COLO668 (cell line): ENCODE measurements at regions not wholly inside any gene's neighbourhood (a gene's known extent, or its start where the extent isn't known, plus 50 kb on each side); places are given as distances from the start of the nearest gene placed in this dataset.
"Not testable (repeated sequence)": the region's sequence is repeated elsewhere in the genome, so short reads cannot be mapped to it uniquely, and the experiment has no call there.

Source experiments
- DNase-seq: peaks from one replicate; lab custom pipeline; 2025; ENCODE audit not compliant: unreplicated experiment; lab: John Stamatoyannopoulos, UW

DNA sequence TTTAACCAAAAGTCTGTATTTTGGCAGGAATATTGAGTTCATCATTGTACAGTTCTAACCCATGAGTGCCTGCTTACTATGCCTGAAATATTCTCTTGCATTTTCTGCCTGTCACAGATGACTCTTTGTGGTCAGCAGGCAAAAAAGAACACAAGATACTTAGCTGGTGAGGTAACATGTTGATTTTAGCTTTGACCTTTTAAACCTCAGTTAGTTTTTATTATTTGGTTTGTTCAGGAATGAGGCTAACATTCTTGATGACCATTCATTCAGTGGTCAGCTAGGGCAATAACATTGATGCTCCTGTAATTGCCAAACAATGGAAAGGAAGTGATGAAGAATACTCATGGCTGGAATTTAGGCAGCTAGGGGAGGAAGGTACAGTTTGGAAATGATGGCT lies 491.2 kb downstream of the PIK3C3 start:
- DNase-seq: no peak

DNA sequence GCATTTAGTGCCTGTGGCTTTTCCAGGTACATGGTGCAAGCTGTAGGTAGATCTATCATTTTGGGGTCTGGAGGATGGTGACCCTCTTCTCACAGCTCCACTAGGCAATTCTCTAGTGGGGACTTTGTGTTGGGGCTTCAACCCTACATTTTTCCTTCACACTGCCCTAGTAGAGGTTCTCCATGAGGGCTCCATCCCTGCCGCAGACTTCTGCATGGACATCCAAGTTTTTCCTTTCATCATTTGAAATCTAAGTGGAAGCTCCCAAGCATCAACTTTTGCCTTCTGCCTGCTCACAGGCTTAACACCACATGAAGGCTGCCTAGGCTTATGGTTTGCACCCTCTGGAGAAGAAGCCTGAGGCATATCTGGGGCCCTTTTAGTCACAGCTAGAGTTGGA lies 492.7 kb downstream of the PIK3C3 start:
- no peak for DNase-seq

DNA sequence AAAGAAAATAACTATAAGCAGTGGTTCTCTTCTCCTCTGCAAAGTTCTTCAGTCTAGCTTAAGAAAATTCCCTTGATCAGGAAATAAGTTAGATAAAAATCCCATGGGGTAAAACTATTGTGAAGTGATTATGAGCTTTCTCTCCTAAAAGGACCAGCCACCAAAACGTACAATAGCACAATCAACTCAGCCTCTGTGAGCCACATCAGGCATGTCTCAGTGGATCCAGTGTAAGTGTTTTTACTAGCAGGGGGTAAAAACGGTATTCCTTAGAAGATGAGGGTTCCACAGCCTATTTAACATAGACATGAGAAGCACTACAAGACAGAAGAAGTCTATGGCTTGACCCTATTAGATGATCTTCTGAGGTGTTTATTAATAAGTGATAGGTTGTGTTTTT lies 503.2 kb downstream of the PIK3C3 start:
- no peak for DNase-seq

DNA sequence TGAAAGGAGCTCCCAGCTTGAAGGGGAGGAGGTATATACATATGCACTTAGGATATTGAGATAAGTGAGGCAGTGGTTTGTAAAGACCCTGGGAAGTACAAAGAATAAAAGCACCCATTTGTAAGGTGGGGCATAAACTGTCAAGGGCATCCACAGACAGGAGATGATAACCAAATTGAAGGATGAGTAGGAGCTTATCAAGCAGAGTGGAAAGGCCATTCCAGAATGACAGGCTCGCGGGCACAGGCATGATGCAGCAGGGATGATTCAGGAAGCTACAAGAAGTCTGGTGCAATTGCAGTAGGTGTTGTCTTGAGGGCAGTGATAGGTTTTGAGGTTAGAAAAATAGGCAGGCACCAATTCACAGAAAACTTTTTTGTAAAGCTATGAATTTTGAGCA lies 504.8 kb downstream of the PIK3C3 start:
- DNase-seq: no peak

DNA sequence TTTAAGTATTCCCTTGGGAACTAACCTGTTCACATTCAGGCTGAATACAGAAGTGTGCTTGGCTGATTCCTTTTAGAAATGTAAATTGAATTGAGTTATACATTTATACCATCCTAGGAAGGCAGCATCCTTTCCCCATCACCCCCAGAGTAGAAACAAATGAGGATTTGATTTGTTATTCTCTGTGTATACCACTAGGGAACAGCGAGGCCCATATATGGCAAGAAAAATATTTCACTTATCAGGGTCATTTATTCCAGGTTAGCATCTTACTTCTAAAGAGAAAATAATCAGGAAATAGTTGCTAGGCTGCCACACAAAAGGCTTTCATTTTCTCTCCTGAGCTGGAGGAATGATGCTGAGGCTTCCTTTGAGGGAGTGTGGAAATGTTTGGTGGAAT lies 516.9 kb downstream of the PIK3C3 start:
- no peak for DNase-seq

DNA sequence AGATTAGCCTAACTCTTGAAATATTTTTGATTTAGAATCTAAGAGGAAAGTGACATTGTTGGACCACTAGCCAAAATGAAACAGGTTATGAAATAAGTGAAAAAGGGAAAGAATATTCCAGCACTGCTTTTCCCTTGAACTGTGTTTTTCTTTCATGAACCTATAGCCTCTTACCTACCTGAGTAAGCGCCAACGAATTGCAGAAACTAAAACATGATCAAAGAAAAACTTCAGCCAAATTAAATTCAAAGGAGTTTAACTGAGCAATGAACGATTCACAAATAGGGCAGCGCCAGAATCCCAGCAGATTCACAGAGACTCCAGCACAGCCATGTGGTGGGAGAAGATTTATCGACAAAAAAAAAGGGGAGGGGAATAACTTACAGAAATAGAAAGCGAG lies 518.6 kb downstream of the PIK3C3 start:
- no peak for DNase-seq

DNA sequence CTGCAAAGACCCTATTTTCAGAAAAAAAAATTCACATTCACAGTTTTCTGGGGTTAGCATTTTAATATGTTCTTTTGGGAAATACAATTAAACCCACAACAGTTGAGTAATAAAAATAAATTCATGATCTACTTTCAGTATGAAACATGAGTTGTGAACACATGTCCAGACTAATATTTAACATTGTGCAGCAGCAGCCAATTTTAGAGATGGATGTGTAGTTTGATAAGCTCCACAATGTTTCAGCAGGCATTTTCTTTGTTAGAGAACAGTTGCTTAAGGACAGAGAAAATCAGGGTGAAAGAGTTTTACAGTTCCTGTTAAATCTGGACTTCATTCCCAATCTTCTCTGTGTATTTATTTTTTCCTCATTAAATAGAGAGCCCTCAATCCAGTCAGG lies 519.5 kb downstream of the PIK3C3 start:
- DNase-seq: no peak

DNA sequence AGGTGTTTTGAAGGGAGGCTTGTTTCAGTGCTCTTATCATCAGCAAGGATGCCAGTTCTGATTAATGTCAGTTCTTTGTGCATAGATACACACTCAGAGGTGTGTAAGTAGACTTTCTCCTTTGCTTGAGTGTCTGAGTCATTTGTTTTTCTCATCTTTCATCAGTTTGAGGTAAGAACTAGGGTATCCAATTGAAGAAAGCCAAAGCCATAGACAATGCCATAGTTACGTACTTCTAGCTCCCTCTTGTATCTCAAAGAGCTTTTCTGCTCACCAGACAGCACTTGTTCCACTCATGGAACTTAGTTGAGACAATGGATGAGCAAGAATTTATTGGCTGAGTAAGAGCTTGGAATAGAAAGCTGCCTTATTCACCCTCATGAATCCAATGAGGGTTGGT lies 520.1 kb downstream of the PIK3C3 start:
- DNase-seq: no peak

DNA sequence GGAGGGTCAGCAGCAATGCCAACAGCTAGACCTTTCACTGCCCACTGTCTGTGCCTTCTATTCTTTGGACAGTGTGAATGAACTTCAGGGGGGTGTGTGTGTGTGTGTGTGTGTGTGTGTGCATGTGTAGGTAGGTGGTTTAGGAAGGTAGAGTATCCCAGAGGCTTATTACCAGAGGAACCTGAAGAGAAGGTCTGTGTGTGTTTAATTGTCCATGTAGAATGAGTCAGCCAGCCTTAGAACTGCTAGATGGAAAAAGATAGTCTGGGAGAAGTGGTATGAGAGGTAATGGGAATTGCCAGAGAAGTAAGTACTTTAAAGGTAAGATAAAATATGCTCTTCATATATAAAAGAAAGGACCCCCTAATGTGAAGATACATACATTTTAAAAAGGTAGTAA lies 522.2 kb downstream of the PIK3C3 start:
- DNase-seq: no peak

DNA sequence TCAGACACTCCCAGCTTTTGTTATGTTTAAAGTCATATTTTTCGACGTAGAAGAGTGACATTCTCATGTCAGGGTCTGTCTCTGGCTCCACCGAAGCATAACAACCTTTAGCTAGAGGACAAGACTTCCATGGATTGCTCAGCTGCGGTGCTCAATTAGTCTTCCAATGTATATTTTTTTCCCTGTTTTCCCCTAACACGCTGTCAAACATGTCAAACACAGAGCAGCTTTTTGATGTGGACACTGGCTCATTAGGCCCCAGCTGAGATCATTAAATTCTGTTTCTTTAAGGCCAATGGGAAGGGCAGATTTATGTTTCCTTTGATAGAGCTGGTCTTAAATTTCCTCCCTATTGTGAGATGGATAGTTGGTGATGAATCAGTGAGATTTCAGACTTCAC lies 525.4 kb downstream of the PIK3C3 start:
- no peak for DNase-seq

DNA sequence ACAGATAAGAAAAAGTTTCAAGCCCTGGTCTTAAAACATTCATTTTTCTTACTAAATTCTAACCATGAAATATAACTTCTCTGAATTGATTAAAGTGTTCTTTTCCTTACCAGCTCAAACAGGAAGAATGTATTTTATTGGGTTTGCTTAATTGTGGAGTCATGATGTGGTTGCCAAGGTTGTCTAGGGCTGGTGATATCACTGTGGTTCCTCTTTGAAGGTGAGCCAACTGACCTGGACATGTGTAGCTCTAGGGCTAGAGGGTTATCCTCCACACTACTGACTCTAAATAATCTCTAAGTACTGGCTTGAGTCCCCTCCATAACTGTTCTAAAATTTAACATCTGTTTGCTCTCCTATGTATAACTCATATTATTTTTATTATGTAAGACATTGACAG lies 529.6 kb downstream of the PIK3C3 start:
- no peak for DNase-seq

DNA sequence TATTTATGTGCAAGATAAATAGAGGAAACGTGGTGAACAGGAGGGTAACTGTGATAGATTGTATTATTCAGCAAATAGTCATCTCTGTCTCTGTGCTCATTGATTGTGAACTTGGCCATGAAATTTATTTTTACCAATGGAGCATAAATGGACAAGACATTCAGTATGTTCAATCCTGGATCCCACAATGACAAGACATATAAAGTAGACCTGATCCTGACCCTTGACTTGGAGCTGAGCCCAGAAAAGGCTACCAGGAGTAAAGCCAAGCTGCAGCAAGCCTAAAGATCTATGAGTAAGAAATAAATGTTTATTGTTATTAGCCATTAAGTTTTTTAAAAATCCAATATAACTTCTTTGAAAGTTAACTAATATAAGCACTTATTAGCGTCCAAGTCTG lies 531.2 kb downstream of the PIK3C3 start:
- no peak for DNase-seq

DNA sequence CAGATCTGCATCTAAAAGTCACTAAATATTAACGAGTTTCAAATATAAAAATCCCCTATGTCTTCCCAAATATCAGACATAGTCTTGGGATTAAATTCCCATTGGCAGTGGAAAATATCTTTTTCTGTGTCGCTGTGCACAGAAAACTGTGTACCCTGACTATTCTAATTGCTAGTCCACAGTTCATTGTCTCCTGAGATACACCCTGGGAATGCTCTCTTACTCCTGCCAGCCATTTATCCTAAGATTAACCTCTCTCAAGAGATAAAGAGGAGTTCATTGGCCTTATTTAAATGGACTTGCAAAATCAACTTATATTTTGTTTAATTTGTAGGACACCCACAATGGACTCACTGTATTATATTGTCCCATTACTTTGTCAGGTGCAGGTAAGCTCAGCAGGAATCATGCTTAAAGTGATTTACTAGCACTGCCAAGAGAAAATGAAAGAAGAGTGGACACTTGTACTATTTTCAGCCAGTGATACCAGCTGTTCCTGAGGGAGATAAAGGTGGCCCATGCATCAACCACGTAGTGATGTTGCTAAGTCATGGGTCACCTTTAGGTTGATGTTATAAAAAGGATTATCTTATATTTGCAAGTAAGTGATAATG lies 553.8 kb downstream of the PIK3C3 start:
- DNase-seq: peak; percentile 18

DNA sequence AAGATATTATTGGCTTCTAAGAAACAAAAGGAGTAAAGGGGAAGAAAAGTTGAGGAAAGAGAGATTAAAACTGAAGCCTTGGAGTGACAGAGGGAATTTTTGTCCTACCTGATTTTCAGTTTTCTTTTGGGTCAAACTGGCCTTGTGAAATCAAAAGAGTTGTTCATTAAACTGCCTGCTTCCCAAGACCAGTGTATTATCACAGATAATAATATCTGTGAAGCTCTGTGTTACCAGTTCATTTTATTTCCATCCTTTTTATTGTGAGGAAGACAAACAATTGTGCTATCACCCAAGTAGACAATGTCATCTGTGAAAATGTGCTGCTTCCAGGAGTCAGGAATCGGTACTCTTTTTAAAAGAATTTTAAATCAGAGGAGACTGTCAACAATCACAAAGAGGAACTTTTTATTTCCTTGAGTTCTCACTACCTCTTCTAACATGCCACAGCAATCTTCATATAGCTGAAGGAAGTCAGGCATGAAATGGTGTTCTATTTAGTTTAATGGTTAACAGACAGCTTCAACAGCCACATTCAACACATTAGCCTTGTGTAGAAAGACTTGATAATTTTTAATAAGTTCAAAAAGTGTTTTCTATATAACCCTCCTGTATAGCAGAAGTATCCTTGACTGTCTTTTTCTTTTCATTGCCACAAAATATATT lies 554.8 kb downstream of the PIK3C3 start:
- DNase-seq: no peak

DNA sequence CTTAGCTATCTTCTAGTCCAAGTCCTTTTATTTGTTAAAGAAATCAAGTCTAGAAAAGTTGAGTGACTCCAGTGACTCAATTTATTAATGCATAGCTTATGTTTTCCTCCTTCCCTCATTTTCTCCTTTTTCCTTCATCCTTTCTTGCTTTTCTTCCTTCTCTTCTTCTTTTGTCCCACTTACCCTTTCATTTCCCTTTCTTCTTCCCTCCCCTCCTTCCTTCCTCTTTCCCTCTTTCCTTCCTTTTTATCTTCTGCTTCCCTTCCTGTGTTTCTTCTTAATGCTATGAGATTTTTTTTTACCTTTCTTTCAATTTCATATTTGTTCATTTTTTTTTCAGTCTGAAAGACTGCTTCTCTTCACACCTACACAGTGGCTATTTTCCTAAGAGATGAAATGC lies 555.5 kb downstream of the PIK3C3 start:
- no peak for DNase-seq

DNA sequence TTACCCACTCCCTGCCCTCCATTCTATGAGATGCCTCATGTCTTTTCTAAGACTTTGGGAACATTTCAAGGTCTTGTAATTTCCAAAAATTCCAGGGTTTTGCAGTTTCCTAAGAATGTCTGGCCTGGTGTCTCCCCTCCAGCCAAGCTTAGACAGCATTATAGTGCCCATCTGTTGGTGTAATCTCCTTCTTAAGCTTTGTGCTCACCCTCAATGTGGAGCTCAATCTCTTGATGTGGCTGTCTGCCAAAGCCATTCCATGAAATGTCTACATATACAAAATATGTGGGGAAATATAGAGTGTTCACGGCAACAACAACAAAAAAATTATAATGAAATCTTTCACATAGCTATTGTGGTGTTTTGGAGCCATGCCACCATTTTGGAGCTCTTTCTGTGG lies 558.4 kb downstream of the PIK3C3 start:
- DNase-seq: no peak

DNA sequence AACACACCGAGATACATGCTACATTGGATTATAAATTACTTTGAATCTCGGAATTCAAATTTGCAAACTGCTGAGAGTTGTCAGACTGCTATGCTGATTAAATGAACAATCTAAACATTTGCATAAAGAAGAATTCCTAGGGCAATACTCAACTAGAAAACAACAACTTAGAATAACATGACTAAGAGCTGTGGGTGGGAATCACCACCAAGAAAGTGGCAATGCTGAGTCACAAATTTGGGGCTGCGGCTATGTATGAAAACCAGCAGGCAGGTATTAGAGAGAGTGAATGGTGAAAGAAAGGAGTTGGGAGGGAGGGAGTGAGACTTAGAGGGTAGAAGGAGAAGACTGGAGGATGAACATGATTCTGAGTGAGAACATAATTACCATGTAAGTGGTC lies 559.5 kb downstream of the PIK3C3 start:
- DNase-seq: no peak

DNA sequence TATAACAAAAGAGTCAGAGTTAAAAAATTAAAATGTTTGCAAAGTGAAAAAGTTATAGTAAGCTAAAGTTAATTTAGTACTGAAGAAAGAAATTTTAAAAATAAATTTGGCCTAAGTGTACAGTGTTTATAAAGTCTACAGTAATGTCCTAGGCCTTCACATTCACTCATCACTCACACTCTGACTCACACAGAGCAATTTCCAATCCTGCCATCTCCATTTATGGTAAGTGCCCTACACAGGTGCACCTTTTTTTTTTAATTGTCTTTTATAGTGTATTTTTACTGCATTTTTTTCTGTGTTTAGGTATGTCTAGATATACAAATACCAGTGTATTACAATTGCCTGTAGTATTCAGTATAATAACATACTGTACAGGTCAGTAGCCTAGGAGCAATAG lies 562.9 kb downstream of the PIK3C3 start:
- no peak for DNase-seq

DNA sequence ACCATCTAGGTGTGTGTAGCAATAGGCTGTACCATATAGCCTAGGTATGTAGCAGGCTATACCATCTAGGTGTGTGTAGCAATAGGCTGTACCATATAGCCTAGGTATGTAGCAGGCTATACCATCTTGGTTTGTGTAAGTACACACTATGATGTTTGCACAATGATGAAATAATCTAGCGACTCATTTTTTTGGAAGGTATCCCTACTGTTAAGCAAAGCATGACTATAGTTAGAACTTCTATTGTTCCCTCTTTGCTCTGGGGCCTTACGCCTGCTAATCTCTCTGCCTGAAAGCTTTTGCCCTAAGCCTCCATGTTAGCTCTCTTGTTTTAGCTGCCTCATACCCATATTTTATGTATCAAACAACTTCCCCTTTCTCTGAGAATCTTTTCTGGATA lies 563.3 kb downstream of the PIK3C3 start:
- DNase-seq: not testable (repeated sequence)

DNA sequence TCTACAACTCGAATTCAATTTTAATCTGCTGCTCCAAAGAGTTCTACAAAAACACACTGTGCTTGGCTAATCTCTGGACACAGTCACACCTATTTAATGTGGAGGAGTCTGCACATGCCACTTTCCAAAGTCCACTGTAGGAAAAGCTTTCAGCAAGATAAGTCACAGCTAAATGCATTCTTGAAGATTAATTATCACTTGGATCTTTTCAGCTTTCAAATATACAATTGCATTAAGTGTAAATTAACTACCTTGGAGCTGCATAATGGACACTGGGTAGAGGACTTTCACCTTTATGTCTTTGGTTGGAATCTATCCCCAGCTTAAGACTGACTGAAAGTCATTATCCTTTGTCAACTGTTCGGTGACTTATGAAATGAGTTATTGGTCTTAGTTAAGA lies 565.1 kb downstream of the PIK3C3 start:
- no peak for DNase-seq

DNA sequence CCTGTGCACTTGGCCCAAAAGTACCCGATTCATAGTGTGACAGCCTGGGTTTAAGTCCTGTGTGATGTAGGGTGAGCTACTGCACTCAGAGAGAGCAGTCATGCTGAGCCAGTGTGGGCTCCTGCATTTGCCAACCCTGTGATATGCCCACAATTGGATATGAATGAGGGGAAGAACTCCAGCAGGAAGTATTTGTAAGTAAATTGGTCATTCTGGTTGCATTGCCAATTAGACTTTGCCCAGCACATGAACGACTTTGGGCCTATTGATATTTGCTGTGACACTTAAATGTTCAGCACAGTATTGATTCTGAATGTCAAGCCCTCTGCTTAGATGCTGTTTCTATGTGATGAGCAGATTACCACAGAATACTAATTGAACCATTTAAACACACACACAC lies 570.9 kb downstream of the PIK3C3 start:
- peak; percentile 52 for DNase-seq

DNA sequence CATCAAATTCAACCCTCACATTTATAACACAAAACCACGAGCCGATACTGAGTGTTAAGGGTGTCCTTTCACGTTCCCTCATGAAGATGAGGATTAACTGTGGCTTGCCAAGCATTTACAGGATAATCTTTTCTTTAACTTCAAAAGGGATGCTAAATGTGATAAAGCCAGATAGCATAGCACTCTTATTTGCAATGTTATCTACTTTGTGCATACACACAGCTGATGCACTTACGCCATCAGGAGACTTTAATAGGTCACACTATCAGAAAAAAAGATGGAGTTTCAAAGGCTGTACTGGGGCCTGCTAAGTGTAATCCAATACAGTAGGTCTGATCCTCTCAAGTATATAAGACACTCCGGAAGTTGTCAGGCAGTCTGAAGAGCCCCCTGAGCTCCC lies 572.7 kb downstream of the PIK3C3 start:
- no peak for DNase-seq

DNA sequence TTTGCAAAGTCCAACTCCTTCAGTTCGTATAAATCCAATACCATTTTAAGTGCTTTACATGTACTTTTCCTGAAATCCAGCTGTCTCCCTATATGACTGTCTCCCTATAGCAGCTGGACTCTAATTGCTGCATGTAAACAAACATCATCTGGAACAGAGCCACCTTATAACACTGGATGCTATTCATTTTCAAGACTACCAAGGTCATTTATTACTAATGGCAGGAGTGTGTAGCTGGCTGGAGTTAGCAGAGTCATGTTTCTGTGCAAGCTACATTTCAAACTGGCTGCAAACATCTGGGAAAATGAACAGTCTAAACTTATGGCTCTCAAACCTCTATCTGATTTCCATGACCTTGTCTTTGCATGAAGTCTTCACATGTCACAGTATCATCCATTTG lies 575.2 kb downstream of the PIK3C3 start:
- no peak for DNase-seq
